Stimulated activated CD4-positive, alpha-beta T cell treated with anti-CD3 and anti-CD28 coated beads, Interleukin-1b, Interleukin-23, amount 100 ng/mL, for 24 hours (primary cell): ENCODE measurements at regions not wholly inside any gene's neighbourhood (a gene's known extent, or its start where the extent isn't known, plus 50 kb on each side); places are given as distances from the start of the nearest gene placed in this dataset.
A peak's percentile ranks its signal among the peaks of the same experiment; 100 is the strongest.
"Not testable (repeated sequence)": the region's sequence is repeated elsewhere in the genome, so short reads cannot be mapped to it uniquely, and the experiment has no call there.

Experiments
- DNase-seq, 4 experiments: peaks; one replicate each; pipeline ENCODE4 v3.0.0-alpha.2; 2020; ENCODE audit warnings: low read depth in 4 of 4, low spot score in 1 of 4

DNA sequence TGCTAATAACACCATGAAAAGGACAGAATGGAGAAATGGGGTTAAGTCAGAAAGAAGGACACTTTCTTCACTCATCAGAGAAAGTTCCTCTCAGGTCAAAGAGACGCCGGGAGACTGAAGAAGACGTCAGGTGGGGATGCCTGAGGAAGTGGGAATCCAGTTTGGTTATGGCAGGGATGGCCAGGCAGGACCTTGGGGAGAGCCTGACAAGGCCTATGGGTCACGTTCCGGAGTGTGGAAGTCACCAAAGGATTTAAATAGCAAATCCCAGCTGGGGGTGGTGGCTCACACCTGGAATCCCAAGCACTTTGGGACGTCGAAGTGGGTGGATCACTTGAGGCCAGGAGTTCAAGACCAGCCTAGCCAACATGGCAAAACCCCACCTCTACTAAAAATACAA lies 432.7 kb upstream of the SMIM21 start:
- DNase-seq: no peak

DNA sequence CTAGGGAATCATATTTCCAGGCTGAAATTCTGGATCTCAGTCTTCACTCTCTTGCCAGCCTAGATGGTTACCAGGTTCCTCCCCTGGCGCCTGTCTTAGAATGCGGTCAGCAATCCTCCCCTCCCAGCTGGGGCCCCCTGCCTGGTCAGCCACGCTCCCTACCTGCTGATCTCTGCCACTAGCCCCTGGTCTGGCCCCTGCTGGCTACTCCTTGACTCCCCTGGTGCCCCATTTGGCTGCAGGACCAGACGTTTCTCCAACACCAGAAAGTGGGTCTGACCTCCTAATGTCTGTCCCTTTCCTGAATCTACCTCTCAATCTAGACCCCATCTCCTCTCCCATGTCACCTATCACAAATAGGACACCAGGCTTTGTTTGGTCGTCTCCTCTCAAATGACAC lies 432.0 kb upstream of the SMIM21 start:
- DNase-seq: no peak

DNA sequence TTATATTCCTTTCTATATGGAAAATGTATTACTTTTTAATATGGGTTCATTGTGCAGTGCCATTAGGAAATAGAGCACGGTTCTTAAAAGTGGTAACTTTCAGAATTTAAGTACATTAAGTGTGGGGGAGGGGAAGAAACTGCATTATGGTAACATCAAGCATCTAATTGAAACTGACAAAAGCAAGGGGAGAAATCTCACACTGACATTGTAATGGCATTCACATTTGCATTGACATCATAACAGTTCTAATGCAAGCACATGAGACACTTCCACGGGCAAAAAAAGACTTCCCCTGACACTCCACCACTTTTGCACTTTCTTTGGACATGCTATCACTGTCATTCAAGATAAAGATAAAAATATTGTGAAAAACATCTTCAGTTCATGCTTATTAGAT lies 431.3 kb upstream of the SMIM21 start:
- no peak for DNase-seq

DNA sequence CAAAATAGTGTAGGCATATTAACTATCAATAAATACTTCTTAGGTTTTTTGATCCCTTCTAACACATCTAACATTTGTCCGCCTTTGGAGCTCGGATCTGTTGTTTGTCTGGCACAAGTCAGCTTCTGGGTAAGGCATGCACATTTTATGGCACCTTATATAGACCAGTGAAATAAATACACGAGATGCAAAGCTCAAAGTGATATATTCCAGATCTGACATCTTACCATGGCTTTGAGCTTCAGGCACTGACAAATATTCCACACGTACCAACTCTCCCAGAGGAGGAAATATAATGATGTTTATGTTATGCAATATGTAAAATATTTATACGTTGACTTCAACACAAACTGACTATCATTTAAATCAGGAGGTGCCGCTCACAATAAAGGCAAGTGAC lies 430.1 kb upstream of the SMIM21 start:
- no peak for DNase-seq

DNA sequence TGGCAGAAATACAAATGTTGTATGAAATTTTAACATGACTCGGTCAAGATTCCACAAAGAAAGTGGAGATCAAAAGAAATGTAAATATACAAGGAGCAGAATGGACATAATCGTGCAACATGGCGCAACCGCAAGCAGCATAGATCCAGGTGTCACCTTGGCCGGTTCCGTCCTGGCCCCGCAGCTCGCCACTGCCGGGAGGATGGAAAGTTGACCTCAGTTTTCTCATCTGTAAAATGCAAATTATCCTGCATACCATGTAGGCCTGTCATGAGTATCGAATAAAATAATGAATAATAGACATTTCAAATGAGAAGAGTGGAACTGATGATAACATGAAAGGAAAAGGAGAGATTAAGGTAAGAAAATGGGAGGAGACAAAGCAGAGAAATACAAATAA lies 427.3 kb upstream of the SMIM21 start:
- DNase-seq: no peak

DNA sequence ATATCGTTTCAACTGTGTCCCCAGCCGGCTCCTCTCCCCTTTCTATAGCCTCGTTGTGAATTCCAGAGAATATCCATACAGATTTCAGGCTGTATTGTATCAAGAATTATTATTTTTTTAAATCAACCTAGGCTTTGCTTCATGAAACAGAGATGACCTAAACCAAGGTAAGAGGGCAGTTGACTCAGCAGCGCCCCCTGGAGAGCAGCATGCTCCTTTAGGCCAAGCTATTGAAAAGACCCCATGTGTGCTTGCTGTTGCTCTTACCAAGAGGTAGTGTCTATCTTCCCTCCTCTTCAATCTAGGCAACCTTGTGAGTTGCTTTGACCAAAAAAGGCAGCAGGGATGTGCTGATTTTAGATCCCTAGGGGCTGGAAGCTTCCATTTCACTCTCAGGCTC lies 426.7 kb upstream of the SMIM21 start:
- DNase-seq: peak in 2 of 4 experiments; percentile 2 to 12

DNA sequence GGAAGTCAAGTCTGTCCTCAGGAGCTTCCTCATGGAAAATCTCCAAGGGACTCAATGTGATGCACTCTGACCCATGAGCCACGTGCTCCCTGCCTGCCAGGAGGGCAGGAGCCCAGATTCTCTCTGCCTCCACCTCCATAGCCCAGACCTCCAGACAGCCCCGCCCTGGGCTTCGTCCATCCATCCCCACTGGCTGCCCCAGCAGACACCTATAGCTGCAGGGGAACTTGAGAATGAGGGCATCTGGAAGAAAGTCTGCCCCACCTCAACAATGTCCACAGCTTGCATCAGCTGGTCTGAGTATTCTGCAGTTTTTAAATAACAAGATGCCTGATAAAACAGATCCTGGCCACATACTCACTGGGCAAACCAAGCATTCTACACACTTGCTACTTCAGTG lies 418.8 kb upstream of the SMIM21 start:
- DNase-seq: no peak

DNA sequence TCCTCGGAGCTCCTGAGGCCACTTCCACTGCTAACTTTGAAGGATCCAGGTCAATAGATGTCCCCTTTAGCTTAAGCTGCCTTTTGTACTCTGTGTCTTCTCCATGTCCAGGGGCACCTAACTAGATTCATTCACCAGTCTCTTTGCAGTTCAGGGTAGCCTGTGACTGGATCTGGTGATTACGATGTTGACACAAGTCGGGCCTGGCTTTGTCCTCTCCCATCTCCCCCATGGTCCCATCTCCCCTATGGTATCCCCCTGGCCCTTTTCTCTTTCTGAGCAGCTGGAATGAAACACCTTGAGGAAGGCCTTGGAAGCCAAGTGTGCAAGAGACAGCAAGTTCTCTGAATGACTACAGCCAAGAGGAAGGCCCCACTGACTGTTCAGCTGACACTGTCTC lies 417.9 kb upstream of the SMIM21 start:
- DNase-seq: no peak

DNA sequence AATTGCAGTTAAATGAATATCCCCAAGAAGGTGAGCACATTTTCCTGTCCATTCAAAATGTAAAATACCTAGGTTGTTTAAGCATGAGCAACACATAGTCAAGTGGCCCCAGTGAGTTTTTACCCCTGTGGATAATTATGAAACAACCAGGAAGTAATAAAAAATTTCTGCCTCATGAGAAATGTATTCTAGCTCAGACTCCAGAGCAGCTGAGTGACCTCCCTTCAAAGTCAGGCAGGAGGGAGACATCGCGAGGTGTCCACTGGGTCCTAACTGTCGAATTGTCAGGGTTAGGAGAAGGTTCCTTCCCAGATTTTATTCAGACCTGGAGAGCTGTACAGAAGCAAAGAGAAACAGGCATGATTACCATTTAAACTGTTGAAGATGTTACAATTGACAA lies 416.6 kb upstream of the SMIM21 start:
- DNase-seq: no peak

DNA sequence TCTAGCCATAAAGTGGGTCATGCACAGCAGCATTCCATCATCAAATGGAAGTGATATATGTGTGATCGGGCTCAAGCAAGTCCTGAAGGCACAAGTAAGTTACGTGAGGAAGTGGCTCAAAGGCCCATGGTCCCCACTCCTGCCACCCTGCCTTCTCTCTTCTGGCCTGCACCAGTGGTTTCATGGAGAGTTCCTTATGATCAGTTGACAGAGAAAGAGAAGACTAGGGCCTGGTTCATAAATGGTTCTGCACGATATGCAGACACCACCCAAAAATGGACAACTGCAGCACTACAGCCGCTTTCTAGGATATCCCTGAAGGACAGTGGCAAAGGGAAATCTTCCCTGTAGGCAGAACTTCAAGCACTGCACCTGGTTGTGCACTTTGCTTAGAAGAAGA lies 412.6 kb upstream of the SMIM21 start:
- DNase-seq: no peak

DNA sequence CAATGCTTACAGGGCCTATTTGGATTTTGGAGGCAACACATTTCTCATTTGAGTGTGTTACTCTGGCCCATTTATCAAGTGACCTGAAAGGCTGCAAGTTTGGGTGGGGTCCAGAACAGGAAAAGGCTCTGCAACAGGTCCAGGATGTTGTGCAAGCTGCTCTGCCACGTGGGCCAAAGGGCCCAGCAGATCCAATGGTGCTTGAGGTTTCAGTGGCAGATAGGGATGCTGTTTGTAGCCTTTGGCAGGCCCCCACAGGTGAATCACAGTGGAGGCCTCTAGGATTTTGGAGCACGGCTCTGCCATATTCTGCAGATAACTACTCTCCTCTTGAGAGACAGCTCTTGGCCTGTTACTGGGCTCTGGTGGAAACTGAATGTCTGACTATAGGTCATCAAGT lies 412.2 kb upstream of the SMIM21 start:
- DNase-seq: not testable (repeated sequence)

DNA sequence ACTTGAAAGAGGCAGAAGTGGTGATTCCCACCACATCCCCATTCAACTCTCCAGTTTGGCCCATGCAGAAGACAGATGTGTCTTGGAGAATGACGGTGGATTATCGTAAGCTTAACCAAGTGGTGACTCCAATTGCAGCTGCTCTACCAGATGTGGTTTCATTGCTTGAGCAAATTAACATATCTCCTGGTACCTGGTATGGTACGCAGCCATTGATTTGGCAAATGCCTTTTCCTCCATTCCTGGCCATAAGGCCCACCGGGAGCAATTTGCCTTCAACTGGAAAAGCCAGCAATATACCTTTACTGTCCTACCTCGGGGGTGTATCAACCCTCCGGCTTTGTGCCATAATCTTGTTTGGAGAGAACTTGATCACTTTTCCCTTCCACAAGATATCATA lies 411.5 kb upstream of the SMIM21 start:
- no peak for DNase-seq

DNA sequence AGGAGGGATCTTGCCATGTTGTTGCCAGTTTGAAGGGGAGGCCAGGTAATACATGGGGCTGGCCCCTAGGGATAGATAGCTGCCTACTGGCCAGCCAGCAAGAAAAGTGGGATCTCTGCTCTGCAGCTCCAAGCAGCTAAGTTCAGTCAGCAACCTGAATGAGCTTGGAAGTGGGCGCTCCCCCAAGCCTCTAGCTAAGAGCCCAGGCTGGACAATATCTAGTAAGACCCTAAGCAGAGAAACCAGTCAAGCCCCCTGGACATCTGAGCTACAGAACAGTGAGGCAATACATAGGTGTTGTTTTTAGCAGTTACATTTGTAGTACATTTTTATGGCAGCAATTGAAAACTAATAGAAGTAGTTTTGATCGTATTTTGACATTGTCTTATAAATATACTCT lies 409.8 kb upstream of the SMIM21 start:
- no peak for DNase-seq

DNA sequence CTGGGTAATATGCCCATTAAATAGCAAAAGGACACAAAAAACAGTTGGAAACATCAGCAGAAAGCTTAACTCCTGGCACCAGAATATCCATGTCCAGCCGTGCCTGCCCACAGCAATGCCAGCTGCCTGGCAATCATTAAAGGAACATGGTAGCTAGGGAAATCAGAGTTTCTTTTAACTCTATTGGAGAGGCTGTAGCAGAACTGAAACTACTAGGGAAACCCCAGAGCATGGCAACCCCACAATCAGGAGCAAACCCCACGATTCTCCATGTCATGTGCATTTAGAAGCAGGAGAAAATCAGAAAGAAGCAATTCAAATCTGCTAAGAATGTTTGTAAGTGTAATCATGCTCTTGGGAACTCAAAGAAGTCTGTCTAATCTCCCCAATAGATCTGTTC lies 409.0 kb upstream of the SMIM21 start:
- no peak for DNase-seq

DNA sequence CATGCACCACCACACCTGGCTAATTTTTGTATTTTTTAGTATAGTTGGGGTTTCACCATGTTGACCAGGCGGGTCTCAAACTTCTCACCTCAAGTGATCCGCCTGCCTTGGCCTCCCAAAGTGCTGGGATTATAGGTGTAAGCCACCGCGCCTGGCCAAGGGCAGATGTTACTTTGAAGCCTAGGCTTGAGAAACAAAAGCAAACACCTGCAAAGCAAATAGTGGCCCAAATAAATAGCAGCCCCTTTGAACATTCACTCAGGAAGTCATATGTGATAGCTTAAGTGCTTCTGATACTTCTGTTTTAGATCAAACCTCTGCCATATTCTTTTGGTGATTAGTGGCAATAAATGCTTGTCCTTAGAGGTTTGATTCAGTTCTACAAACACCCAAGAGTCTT lies 404.5 kb upstream of the SMIM21 start:
- no peak for DNase-seq

DNA sequence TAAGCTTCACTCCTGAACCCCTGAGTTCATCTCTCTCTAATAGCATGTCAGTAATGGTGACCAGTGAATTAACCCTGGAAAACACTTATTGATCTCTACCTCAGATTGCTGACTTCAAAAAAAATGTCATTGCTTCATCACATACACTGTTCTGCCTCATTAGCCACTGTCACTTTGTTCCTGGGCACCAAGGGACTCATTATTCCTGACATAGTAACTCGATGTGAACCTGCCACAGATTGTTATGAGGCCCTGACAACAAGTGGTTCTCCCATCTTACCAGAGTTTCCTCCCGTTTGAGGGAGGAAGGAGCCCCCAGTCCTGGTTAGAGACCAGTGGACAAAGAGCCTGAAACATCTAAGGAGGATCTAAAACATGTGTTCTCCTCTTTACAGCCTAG lies 403.3 kb upstream of the SMIM21 start:
- DNase-seq: no peak

DNA sequence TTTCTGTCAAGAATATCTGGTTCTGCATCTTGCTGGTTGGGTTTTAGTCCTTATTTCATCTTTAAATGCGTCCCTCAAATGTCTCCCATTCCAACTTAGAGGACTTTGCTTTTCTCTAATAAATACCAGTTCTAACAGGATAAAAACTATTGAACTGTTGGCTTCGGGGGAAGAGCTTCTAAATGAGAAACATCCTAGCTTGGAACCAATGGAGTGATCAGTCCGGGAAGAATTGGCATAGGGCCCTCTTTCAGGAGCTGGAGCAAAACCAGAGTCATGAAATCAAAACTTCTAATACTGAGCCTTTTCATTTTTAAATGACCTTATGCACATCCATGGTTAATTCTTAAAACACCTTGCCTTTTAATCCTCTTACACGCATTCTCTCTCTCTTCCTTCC lies 401.6 kb upstream of the SMIM21 start:
- DNase-seq: no peak

DNA sequence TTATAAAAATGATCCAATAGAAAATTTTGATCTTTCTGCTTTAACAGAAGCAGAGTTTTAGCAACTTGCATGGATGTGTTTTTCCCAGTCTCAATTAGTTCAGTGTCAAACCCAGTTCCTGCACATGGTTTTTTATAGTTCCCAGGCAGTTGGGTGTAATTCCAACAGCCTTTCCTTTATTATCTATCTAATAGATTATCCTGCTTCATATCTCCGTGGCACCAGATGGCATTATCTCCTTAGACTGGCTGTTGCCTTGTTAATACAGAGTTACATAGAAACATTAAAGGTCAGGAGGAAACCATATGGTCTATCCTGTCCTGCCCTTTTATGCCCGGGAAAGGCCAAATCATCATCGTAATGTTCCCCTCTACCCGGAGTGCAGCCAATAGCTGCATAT lies 400.9 kb upstream of the SMIM21 start:
- DNase-seq: no peak

DNA sequence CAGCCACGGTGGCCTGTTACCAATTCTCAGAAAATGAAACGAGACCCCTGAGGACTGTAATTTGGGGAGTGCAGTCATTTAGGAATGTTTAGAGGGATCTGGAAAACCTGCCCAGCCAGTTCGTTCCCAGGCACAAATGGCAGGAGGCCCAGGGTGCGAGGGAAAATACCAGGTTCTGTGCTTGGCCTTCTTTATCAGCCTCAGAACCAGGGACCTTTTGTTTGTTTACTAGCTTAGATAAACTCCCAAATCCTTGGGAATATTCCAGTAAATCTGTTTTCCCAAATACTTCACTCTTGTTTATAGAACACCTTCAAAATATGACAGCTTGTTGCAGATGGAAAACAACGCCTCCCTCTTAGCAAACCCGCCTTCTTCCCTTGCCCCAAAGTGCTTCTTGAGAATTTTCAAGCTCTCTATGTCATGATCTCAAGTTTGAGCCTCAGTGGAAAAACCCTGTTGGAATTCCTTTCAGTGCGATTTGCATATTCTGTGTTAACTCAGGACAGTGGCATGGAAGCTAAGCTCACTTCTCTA lies 400.3 kb upstream of the SMIM21 start:
- DNase-seq: no peak

DNA sequence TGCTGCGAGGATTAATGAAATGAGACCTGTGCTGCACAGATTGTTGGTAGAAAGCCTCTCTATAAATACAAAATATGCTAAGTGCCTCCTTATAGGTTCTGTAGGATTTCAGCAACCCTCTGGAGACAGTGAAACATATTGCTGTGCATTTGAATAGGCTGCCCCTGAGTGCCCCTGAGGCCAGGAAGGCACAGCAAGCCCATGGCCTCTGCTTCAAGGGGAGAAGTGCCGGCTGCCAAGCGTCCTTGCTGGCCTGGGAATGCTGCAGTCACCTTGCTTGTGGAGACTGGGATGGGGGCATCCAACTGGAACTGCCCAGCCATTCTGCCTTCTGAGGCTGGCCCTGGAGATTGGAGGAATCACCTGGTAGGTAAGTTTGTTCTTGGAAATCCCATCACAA lies 397.2 kb upstream of the SMIM21 start:
- no peak for DNase-seq

DNA sequence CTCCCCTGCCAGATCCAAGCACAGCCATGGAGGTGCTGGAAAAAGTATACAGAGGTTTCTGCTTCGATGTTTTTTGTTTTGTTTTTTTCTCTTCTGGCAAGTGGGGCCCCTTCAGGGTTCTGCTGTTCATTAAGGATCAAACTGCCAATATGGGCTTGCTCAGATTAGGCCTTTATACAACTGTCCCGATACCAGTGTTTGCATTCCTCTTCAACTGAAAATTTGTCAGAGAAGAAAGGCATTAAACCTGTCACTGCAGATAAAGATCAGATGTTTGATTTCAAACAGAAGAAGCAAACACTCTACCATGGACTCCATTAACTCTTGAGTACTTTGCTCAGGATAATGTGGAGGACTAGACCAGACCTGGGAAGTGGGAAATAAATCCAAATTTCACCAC lies 396.0 kb upstream of the SMIM21 start:
- DNase-seq: no peak

DNA sequence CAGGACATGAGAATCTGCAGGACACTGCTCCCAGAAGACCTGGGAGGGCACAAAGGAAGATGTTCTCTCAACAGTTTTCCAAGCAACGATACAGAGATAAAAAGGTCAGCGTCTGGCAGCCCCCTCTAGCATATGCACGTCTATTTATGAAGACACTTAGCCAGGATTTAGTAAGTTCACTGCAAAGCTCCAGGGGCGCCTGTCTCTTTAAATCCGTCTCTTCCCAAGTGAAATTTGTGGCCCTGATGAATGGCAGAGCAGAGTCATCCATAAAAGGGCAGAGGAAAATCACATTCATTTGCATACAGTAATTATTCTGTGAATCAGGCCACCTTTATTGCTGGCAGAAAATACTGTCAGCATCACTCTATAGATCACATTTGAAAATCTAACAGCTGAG lies 390.9 kb upstream of the SMIM21 start:
- DNase-seq: no peak

DNA sequence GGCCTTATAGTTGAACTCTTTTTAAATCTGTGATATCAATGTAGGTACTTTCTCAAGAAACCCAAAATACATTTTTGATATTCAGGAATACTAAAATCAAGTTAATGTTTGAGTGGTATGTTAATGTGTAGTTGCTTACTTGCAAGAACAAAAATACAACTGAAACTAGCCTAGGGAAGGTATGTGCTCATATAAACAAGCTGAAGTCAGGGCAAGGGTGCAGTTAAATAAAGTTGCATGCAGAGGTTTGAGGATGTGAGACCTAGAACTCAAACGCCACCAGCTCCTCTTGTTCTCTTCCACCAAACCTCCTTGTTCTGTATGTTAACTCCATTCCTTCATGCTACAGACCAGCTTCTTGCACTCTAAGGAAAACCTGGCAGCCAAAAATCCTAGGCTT lies 388.3 kb upstream of the SMIM21 start:
- DNase-seq: no peak

DNA sequence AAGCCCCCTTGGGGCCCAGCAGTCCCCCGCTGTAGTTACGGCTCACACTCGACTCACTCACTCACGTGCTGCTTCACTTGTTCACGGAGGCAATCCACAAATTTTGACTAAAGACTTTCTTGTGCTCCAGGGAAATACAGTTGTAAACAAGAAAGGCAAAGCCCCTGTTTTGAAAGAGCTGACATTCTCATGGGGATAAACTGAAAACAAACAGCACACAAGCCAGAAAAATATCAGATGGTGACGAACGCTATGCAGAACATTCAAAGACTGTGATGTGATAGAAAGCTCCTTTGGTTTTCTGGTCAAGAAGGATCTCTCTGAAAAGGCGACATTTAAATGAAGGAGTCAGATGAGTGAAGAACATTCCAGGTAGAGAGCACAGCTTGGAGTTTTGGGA lies 385.3 kb upstream of the SMIM21 start:
- DNase-seq: no peak
